T-cell (primary cell): ENCODE measurements at regions not wholly inside any gene's neighbourhood (a gene's known extent, or its start where the extent isn't known, plus 50 kb on each side); places are given as distances from the start of the nearest gene placed in this dataset.

Source experiments
- ATAC-seq, 4 experiments: fragments of 200-7000 bp in 3 of 4; fragments of 150-1000 bp in 1 of 4; cut with Tn5 transposase; replicated peaks in 1 of 4; 1 replicate in 3 of 4; 2 replicates in 1 of 4; pipeline ENCODE4 v1.10.0; 2021; ENCODE audit warnings: moderate library complexity in 3 of 4, mild to moderate bottlenecking in 2 of 4, moderate number of reproducible peaks in 1 of 4
- CTCF ChIA-PET, 2 donors: fragments of 300-600 bp; sonication (Branson Sonifier 250); formaldehyde crosslinking; loops; one replicate each; lab custom pipeline; 2022; ENCODE audit warnings: antibody characterized with exemption in 2 of 2; lab: Charles Lee
- POLR2A ChIA-PET, 2 donors: fragments of 300-600 bp; sonication (Branson Sonifier 250); formaldehyde crosslinking; loops; one replicate each; lab custom pipeline; 2022; ENCODE audit warnings: antibody characterized with exemption in 2 of 2; lab: Charles Lee
- DNase-seq, 35 experiments: peaks; one replicate each; pipeline versions ENCODE4 v3.0.0 to v3.0.0-alpha.2; 2013 to 2023
- H3K27ac ChIP-seq: one replicate; pipeline ENCODE4 v1.5.1; 2013; ENCODE audit warnings: low read length
- H3K27me3 ChIP-seq, 2 experiments: replicated peaks in 1 of 2; 1 replicate in 1 of 2; 2 replicates in 1 of 2; pipeline versions ENCODE4 v1.6.1 to v1.7.0; 2013; ENCODE audit warnings: low read length in 1 of 2, mixed read lengths in 1 of 2; ENCODE audit not compliant: control insufficient read depth in 2 of 2, insufficient read depth in 2 of 2; ENCODE audit errors: extremely low read depth in 1 of 2
- H3K36me3 ChIP-seq, 2 donors: 1 replicate in 1 of 2; 2 replicates in 1 of 2; pipeline versions ENCODE4 v1.6.1 to v1.7.0; 2013; ENCODE audit warnings: low read length in 1 of 2; ENCODE audit not compliant: control insufficient read depth in 2 of 2, insufficient read depth in 1 of 2; ENCODE audit errors: extremely low read depth in 1 of 2
- H3K4me1 ChIP-seq, 2 experiments: 1 replicate in 1 of 2; 2 replicates in 1 of 2; pipeline versions ENCODE4 v1.6.1 to v1.7.0; 2013; ENCODE audit warnings: low read length in 2 of 2, mixed read lengths in 1 of 2; ENCODE audit not compliant: insufficient read depth in 2 of 2, control insufficient read depth in 1 of 2; ENCODE audit errors: extremely low read depth in 1 of 2
- H3K4me3 ChIP-seq, 2 donors: 1 replicate in 1 of 2; 2 replicates in 1 of 2; pipeline versions ENCODE4 v1.5.1 to v1.7.0; 2013; ENCODE audit warnings: mild to moderate bottlenecking in 2 of 2, low read length in 1 of 2, moderate library complexity in 1 of 2; ENCODE audit not compliant: control insufficient read depth in 1 of 2; ENCODE audit errors: extremely low read depth in 1 of 2
- H3K9me3 ChIP-seq: 2 replicates; pipeline ENCODE4 v1.7.0; 2013
- H3K27ac Mint-ChIP-seq, 2 donors: one replicate each; pipeline ENCODE4 v1.8.0; 2020 to 2021; ENCODE audit warnings: mild to moderate bottlenecking in 2 of 2, mixed read lengths in 2 of 2
- H3K27me3 Mint-ChIP-seq, 2 donors: one replicate each; pipeline ENCODE4 v1.8.0; 2021 to 2022; ENCODE audit warnings: mixed read lengths in 2 of 2
- H3K36me3 Mint-ChIP-seq: one replicate; pipeline ENCODE4 v1.8.0; 2021; ENCODE audit warnings: mixed read lengths
- H3K4me1 Mint-ChIP-seq, 3 donors: one replicate each; pipeline ENCODE4 v1.8.0; 2020 to 2022; ENCODE audit warnings: mixed read lengths in 3 of 3, mild to moderate bottlenecking in 1 of 3
- H3K4me3 Mint-ChIP-seq, 3 donors: one replicate each; pipeline ENCODE4 v1.8.0; 2020 to 2022; ENCODE audit warnings: mild to moderate bottlenecking in 3 of 3, mixed read lengths in 3 of 3, moderate library complexity in 3 of 3
- H3K9me3 Mint-ChIP-seq, 3 donors: one replicate each; pipeline ENCODE4 v1.8.0; 2020 to 2022; ENCODE audit warnings: mixed read lengths in 3 of 3
- WGBS: methylation state at CpG from one replicate; pipeline ENCODE4 v1.1.5; 2013; ENCODE audit warnings: missing lambda C conversion rate; ENCODE audit not compliant: insufficient coverage; 5-methylcytosine and 5-hydroxymethylcytosine counted together

DNA sequence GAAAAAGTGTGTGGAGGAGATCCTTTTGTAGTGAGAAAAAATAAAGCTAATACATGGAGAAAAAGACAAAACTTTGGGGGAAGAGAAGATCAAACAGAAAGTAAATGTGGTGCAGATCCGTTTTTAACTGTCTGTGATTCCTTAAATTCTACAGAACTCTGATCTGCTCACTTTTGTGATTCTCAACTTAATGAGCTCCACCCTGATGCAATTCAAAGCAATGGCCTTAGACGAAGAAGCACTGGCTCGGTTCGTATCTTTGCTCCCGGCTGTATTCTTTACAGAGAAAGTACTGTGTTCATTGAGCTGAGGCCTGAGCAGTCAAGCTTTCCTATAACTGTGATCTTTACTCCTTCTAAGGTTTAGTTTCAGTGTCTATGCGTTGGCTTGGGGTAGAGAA lies 453.4 kb downstream of the DMAC1 start:
- Histone ChIP-seq H3K9me3 (no peaks in the 10 kb centered on the region), H3K27me3 (no peaks in the 10 kb centered on the region), H3K27ac (no peak overlapping the region), H3K36me3 (no peaks in the 10 kb centered on the region), H3K4me1 (no peaks in the 10 kb centered on the region), H3K4me3 (no peak overlapping the region)
- peaks cover 5 to 14% of the 10 kb centered on the region in 2 donors for H3K27me3 Mint-ChIP-seq
- no peaks in the 10 kb centered on the region for H3K4me1 Mint-ChIP-seq
- no peak for DNase-seq
- ChIA-PET POLR2A (interaction anchor here in 1 of 2 donors (0.5 kb wide), 1 partner anchor 334 kb away, joined by 3 read pairs; no protein-coding TSS in a partner anchor), CTCF (no interaction called here)
- peaks cover 0 to 3% (median 2%) of the 10 kb centered on the region in 3 donors for H3K9me3 Mint-ChIP-seq
- no peak for ATAC-seq
- no peaks in the 10 kb centered on the region for H3K36me3 Mint-ChIP-seq
- WGBS, result no CpG with 5 or more reads among the region's 6 CpGs
- no peak overlapping the region for H3K4me3 Mint-ChIP-seq
- H3K27ac Mint-ChIP-seq, result no peak overlapping the region

DNA sequence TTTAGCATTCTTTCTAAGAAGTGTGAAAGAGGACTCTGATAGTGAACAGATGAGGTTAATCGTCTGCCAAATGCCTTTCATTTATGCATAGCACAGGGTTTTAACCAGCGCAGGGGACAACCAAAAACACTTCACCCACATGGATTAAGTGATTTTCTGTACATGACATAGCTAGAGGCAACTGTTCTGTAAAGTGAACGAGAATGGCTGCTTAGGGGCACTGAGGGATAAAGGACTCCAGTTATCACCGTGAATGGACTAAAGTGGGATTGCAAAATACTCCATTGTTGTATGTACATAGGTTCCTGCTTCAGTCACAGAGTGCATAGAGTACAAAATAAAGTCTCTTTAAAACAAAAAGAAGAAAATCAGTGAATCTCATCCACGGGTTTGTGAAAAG lies 456.8 kb downstream of the DMAC1 start:
- Mint-ChIP-seq H3K36me3 (no peaks in the 10 kb centered on the region), H3K27ac (no peak overlapping the region), H3K9me3 (no peaks in the 10 kb centered on the region), H3K27me3 (peaks cover 9 to 17% of the 10 kb centered on the region in 2 donors), H3K4me1 (no peaks in the 10 kb centered on the region), H3K4me3 (no peak overlapping the region)
- Histone ChIP-seq H3K27ac (no peak overlapping the region), H3K4me1 (no peaks in the 10 kb centered on the region), H3K9me3 (no peaks in the 10 kb centered on the region), H3K36me3 (no peaks in the 10 kb centered on the region), H3K27me3 (no peaks in the 10 kb centered on the region), H3K4me3 (no peak overlapping the region)
- ChIA-PET POLR2A (no interaction called here), CTCF (no interaction called here)
- DNase-seq, result no peak
- ATAC-seq, result no peak
- WGBS, result 60% methylated on average over 2 of the region's 5 CpGs

DNA sequence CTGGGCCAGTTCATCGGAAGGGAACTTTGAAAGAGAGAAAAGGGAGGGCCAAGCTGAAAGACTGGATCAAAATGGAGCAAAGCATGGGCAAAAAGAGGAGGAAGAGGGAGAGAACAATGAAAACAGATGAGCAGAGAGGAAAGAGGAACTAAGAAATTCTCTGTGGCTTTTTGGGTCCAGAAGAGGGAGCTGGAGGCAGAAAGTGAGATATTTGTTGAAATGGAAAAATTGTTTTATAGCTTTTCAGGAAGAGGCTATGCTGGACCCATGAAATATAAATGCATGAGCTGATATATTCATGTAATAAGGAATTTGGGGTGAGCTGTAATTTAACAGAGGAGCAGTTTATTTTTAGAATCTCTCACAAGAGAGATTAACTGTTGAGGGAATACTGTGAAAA lies 457.3 kb downstream of the DMAC1 start:
- H3K27me3 ChIP-seq, result no peaks in the 10 kb centered on the region
- CTCF ChIA-PET, result no interaction called here
- no peaks in the 10 kb centered on the region for H3K9me3 ChIP-seq
- H3K4me1 Mint-ChIP-seq, result no peaks in the 10 kb centered on the region
- no peak overlapping the region for H3K4me3 ChIP-seq
- no peak overlapping the region for H3K27ac Mint-ChIP-seq
- H3K27me3 Mint-ChIP-seq, result peaks cover 11 to 21% of the 10 kb centered on the region in 2 donors
- H3K4me1 ChIP-seq, result no peaks in the 10 kb centered on the region
- no peaks in the 10 kb centered on the region for H3K36me3 ChIP-seq
- H3K9me3 Mint-ChIP-seq, result no peaks in the 10 kb centered on the region
- POLR2A ChIA-PET, result interaction anchor here in 1 of 2 donors (0.6 kb wide), 1 partner anchor 19 kb away, joined by 4 read pairs; no protein-coding TSS in a partner anchor
- no peak overlapping the region for H3K4me3 Mint-ChIP-seq
- H3K36me3 Mint-ChIP-seq, result no peaks in the 10 kb centered on the region
- WGBS, result 89% methylated on average over 1 of the region's 1 CpG
- DNase-seq, result no peak
- H3K27ac ChIP-seq, result no peak overlapping the region
- ATAC-seq, result no peak

DNA sequence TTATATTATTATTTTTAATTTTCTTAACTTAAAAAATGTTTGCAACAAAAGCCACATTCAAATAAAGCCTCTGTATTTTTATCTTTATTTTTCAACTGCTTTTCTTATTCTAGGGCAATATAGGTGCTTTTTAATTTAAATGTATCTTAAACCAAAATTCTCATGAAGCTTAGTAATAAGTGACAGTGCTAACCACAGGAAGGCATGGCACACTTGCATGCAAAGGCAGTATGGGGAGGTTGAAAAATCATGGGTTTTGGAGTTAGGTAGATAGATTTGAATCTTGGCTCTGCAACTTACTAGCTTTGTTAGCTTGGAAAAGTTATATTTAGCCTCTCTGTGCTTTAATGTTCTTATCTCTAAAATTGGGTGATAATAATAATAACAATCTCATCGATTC lies 458.0 kb downstream of the DMAC1 start:
- ChIA-PET CTCF (no interaction called here), POLR2A (interaction anchor here in 1 of 2 donors (0.6 kb wide), 1 partner anchor 19 kb away, joined by 4 read pairs; no protein-coding TSS in a partner anchor)
- H3K36me3 Mint-ChIP-seq, result no peaks in the 10 kb centered on the region
- H3K4me3 ChIP-seq, result no peak overlapping the region
- no peak for DNase-seq
- H3K27ac Mint-ChIP-seq, result no peak overlapping the region
- H3K9me3 Mint-ChIP-seq, result no peaks in the 10 kb centered on the region
- no peaks in the 10 kb centered on the region for H3K27me3 ChIP-seq
- H3K27ac ChIP-seq, result no peak overlapping the region
- no peaks in the 10 kb centered on the region for H3K36me3 ChIP-seq
- H3K9me3 ChIP-seq, result no peaks in the 10 kb centered on the region
- H3K4me1 ChIP-seq, result no peaks in the 10 kb centered on the region
- H3K27me3 Mint-ChIP-seq, result peaks cover 11 to 24% of the 10 kb centered on the region in 2 donors
- no peaks in the 10 kb centered on the region for H3K4me1 Mint-ChIP-seq
- WGBS, result no CpG with 5 or more reads among the region's 1 CpG
- no peak for ATAC-seq
- no peak overlapping the region for H3K4me3 Mint-ChIP-seq

DNA sequence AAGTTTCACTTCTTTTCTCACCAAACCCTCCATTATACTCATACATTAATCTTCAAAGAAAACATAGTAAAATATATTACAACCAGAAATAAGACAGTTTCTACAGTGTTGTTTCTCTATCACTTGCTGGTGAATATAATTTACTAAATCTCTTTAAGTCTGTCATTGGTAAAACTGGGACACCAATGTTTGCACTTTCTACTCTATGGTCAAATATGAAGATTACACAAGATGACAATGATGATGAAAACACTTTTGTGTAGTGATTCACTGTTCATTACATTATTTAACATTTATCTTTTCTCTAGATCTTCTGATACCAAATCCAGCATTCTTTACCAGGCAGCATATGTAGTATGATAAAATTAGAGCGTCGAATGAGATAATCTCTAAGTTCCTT lies 459.1 kb downstream of the DMAC1 start:
- CTCF ChIA-PET, result no interaction called here
- POLR2A ChIA-PET, result no interaction called here
- H3K27me3 ChIP-seq, result no peaks in the 10 kb centered on the region
- H3K27ac Mint-ChIP-seq, result no peak overlapping the region
- WGBS, result no CpG with 5 or more reads among the region's 2 CpGs
- no peaks in the 10 kb centered on the region for H3K4me1 ChIP-seq
- H3K27me3 Mint-ChIP-seq, result peaks cover 11 to 24% of the 10 kb centered on the region in 2 donors
- no peak overlapping the region for H3K4me3 Mint-ChIP-seq
- H3K27ac ChIP-seq, result no peak overlapping the region
- H3K36me3 ChIP-seq, result no peaks in the 10 kb centered on the region
- no peaks in the 10 kb centered on the region for H3K36me3 Mint-ChIP-seq
- no peak for ATAC-seq
- DNase-seq, result no peak
- H3K4me3 ChIP-seq, result no peak overlapping the region
- H3K9me3 ChIP-seq, result no peaks in the 10 kb centered on the region
- no peaks in the 10 kb centered on the region for H3K4me1 Mint-ChIP-seq
- no peaks in the 10 kb centered on the region for H3K9me3 Mint-ChIP-seq

DNA sequence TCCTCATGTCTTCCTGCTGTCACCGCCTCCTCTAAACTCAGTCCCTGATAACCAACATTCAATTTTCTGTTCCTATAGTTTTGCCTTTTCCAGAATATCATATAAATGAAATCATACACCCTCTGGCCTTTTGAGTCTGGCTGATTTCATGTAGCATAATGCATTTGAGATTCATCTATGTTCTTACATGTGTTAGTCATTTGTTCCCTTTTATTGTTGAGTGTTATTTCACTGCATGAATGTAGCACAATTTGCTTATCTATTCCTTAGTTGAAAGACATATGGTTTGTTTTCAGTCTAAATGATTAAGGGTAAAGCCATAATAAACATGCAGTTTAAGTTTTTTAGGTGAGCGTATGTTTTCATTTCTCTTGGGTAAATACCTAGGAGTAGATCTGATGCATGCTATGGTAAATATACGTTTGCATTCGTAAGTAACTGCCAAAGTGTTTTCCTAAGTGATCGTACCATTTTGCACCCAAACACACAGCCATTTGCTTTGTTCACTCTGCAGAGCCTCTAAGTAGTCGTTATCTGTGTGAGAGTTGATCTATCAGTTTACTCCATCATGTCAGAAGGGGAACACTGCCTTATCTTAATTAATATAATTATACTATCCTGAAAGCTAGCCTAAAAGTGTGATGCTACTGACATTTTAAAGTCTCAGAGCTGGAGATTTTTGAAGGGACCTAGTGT lies 460.8 kb downstream of the DMAC1 start:
- DNase-seq, result no peak
- ChIA-PET POLR2A (no interaction called here), CTCF (no interaction called here)
- no peak overlapping the region for H3K27ac Mint-ChIP-seq
- H3K27me3 ChIP-seq, result no peaks in the 10 kb centered on the region
- H3K4me1 Mint-ChIP-seq, result no peaks in the 10 kb centered on the region
- H3K4me3 Mint-ChIP-seq, result no peak overlapping the region
- no peaks in the 10 kb centered on the region for H3K4me1 ChIP-seq
- H3K9me3 Mint-ChIP-seq, result no peaks in the 10 kb centered on the region
- no peak overlapping the region for H3K27ac ChIP-seq
- H3K9me3 ChIP-seq, result no peaks in the 10 kb centered on the region
- no peak for ATAC-seq
- WGBS, result 57% methylated on average over 1 of the region's 6 CpGs
- H3K36me3 Mint-ChIP-seq, result no peaks in the 10 kb centered on the region
- H3K27me3 Mint-ChIP-seq, result peaks cover 6 to 16% of the 10 kb centered on the region in 2 donors
- no peaks in the 10 kb centered on the region for H3K36me3 ChIP-seq
- H3K4me3 ChIP-seq, result no peak overlapping the region
